A172 (cell line): ENCODE measurements at regions not wholly inside any gene's neighbourhood (a gene's known extent, or its start where the extent isn't known, plus 50 kb on each side); places are given as distances from the start of the nearest gene placed in this dataset.
A peak's percentile ranks its signal among the peaks of the same experiment; 100 is the strongest.

Source experiments
- DNase-seq: peaks from one replicate; pipeline ENCODE4 v3.0.0-alpha.2; 2015; ENCODE audit warnings: low spot score

DNA sequence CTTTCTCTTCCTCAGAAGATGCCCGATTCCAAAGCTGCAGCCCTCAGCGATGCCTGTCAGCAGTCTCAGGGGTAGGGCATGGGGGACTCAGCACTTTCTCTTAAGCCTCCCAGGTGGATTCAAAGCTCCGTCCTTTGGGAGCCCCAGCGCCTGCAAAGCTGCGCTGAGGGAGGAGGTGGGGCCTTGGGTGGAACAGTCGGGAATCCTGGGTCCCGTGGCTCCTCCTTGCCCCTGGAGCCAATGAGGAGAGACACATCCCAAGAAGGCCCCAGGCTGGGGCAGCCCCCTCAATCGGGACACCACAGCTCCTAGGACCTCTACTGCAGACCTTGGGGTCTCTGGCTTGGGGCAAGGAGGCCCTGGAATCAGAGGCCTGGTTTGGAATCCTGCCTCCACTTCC is 227.5 kb upstream of the IGF1R start:
- no peak for DNase-seq

DNA sequence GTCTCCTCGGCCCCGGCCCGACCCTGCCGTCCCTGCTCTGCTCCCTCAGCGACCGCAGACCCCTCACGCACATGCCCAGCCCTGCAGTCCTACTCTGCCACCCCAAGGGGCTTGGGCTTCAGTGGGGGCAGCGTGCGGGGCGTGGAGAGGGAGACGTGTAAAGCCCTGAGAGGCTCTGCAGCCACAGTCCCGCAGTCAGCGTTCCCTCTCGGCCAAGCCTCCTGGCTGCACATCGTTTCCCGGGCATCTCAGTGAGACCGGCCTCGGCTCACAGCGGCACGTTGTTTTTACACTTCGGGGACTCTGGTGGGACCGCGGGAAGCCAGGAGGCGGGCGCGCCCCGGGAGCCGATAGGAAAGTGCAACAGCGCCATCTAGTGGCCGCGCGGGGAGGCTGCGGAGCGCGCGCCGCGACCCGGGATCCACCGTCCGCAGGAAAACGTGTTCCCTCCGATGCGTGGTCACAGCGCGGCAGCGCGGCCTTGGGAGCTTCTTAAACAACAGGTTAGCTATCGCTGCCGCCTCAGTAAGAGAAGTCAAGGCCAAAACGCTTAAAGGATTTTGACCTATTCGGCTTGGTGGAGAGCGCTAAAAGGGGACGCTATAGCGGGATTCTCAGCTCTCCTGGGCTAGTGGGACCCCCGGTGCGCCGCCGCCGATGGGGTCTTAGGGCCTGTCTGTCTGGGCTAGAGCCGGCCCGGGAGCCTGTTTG is 226.8 kb upstream of the IGF1R start:
- no peak for DNase-seq

DNA sequence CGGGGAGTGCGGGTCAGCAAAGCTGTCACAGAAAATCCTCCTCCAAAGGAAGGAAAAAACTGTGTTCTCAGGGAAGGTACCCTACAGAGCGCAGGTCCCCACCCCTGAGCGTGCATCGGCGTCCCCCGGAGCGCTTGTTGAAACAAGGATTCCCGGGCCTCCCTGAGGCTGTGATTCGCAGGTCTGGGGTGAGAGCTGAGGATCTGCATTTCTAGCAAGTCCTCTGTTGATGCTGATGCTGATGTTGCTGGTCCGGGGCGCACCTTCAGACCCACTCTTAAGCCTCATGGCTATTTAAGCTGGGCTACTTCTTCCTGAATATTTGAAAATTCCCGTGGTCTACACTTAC is 226.2 kb upstream of the IGF1R start:
- DNase-seq: no peak

DNA sequence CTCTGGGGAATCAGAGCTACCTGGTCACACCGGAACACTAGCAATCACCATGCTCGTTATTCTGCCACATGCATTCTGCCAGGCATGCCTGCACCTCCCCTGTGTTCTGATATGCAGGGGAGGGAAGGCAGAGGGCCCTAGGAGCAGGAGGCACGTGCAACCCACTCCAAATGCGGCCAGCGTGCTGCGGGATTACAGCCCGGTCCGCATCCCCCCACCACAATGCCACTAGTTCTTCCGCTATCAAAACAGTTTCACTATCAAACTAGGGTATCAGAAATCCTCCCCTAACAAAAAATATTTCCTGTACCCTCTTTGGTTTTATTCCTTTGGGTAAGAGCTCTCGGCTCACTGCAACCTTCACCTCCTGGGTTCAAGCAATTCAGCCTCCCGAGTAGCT is 223.2 kb upstream of the IGF1R start:
- no peak for DNase-seq

DNA sequence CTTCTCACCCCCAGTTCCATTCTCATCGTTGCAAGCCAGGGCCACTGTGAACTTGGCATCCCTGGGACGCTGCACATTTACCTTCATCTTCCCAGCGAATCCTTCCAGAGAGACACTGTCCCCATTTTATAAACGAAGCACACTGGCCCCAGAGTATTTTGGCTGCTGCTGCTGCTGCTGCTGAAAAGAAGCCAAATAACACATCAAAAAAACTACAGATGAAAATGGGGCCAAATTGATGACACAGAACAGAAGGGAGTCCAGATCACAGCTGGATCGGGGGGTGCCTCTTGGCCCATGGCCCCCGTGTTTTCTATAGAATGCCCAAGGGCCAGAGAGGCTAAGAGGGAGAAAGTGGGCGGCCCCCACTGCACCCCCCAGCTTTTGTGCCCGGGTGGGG is 221.0 kb upstream of the IGF1R start:
- no peak for DNase-seq

DNA sequence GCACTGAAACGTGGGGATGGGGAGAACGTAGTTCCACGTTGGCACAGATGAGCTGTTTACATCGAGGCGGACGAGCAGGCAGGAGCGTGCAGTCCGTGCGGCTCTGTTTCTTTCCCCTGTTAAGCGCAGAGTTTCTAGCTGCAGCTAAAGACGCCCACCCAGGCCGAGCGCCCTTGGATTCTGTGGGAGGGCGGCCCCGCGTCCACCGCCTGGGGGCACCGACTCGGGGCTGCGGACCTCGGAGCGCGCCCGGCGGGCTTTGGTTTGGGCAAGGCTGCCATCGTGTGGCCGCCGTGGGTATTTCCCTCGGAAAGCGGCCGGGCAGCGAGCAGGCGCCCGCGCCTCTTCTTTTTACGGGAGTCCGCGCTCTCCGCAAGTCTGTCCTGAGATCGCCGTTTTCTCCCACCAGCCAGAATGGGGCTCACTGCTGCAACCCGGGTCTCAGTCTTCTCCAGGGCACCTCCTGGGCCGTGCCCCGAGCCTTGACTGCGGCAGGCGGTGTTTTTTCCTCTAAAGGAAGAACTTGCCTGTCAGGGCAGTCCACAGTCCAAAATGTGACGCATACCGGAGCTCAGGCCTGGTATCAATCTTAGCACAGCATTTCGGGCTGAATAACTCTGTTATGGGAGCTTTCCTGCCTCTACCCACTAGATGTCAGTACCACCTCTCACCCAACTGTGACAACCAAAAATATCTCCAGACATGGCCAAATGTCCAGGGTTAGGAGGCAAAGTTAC is 219.9 kb upstream of the IGF1R start:
- peak; percentile 19 for DNase-seq

DNA sequence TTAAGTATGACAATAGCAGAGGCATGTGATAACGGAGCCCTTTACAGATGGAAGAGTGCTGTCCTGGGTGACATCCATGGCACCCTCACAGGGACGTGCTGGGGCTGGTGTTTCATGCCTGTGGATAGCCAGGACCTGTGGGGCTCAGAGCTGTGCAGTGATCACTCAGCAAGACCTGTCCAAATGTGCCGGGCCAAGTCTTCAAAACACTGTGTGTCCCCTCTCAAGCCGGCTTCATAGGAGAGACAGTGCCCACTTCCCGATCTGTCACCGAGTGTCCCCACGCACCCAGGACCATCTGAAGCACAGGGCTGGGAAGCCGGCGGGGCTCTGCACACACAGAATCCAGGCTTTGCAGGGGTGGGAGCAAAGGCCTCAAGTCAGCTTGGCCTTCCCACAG is 217.2 kb upstream of the IGF1R start:
- no peak for DNase-seq

DNA sequence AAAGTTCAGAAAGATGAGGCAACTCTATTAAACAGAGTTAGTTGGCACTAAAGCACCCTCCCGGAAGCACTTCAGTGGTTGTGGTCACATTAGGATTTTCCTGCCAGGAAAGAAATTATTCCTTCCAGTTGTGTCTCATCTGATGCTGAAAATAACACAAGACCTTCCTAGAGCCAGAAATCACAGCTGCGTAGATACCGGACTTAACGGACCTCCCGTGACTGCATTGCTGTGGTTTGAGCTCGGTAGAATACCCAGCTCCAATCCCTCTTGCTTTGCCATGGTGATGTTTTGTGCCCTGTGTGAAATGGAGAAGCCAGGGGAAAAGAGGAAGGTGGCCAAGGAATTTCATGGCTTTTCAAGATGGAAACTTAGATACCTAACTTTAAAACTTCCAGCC is 215.0 kb upstream of the IGF1R start:
- peak; percentile 64 for DNase-seq

- no peak for DNase-seq
These were observed 214.5 kb upstream of the IGF1R start for GRCh38 chr15:98433856-98434255.

DNA sequence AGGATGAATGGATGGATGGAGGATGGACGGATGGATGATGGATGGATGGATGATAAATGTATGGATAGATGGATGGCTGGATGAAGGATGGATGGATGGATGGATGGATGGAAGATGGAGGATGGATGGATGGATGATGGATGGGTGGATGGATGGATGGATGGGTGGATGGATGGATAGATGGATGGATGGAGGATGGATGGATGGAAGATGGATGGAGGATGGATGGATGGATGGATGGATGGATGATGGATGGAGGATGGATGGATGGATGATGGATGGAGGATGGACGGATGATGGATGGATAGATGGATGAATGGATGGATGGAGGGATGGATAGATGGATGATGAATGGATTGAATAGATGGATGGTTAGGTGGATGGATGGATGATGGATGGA is 210.6 kb upstream of the IGF1R start:
- no peak for DNase-seq

GRCh38 chr15:98438326-98438725 is 210.0 kb upstream of the IGF1R start:
- DNase-seq: no peak

DNA sequence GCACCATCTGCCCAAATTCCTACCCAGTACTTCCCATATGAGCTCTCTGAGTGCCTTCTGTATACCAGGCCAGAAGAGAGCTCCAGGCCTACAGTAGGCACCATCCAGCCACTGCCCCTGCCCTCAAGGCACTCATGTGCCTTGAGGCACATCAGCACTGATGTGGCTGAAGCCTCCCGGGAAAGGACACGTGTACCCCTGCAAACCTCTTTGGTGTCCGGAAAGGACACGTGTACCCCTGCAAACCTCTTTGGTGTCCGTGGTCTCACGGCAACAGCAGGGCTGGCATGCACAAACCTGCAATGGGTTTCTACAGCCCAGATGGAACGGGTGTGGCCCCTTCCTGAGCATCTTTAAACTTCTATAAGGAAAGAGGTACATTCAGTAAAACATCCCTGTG is 209.4 kb upstream of the IGF1R start:
- DNase-seq: no peak

GRCh38 chr15:98439523-98439942 is 208.8 kb upstream of the IGF1R start:
- DNase-seq: no peak

GRCh38 chr15:98440917-98441316 is 207.4 kb upstream of the IGF1R start:
- DNase-seq: peak; percentile 13

DNA sequence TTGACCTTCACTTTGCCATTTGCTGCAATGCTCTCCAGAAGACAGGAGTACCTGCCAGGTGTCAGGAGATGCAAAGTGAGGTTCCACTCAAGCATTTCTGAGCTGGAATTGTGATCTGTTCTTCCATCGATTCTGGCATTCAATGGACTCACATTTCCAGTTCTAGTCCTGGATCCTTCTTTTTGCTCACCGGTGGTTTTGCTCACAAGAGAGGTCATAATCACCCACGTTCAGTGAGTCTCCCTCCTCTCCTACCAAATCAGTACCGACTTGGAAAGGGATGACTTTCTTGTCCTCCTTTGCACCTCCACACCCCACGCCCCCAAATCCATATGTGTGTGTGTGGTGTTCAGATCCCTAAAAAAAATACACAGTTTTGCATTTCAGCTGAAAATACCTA is 206.7 kb upstream of the IGF1R start:
- DNase-seq: no peak

GRCh38 chr15:98442379-98442833 is 205.9 kb upstream of the IGF1R start:
- peak; percentile 85 for DNase-seq

DNA sequence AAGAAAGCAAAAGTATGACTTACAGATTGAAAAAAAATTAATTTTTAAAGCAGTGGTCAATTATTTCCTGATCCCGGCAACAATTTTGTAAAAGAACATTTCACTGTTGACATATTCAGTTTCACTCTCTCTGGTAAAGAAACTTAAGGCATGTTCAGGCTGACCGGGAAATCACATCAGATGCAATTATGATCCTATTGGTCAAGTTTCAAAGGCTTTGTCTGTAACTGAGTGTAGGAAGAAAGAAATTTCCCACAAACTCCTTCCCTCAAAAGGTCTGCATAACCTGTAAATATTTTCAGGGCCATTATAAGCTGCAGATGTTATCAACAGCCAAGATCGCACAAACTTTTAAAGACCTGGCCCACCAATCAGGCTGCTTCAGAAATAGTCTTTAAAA is 205.4 kb upstream of the IGF1R start:
- DNase-seq: no peak

- DNase-seq: no peak
These were observed 204.8 kb upstream of the IGF1R start for GRCh38 chr15:98443526-98443925.

DNA sequence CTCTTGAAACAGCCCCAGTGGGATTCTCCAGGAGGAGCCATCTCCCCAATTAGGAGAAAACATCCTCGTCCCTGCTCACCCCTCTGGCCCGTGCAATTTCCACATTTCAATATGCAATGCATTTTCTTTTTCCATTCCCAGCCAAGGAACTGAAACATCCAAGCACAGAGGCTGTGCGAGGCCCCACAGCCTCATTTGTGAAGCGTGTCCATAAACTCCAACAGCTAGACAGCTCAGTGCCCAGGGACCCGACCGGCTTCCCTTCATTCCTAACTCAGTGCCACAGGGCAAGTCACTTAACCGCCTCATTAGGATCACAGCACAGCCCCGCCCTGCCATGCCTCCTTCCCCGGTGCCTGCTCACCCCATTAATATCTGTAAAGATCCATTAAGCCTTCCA is 204.2 kb upstream of the IGF1R start:
- no peak for DNase-seq

GRCh38 chr15:98445315-98445714 is 203.0 kb upstream of the IGF1R start:
- no peak for DNase-seq

GRCh38 chr15:98446083-98446482 is 202.3 kb upstream of the IGF1R start:
- no peak for DNase-seq

DNA sequence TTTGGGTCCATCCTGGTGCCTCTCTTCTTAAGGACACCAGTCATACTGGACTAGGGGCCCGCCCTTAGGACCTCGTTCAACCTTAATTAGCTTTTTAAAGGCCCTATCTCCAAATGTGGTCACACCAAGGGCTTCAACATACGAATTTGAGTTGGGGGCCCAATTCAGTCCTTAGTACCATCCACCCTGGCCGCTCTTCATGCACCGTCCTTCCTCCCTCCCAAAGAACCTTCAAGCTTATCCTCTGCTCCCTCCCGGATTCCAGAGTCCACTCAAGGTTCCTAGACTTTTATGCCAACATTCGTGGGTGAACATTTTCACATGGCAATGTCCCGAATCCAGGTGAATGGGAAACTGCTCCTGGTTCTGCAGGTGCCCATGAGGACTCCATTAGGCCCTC is 201.3 kb upstream of the IGF1R start:
- no peak for DNase-seq

GRCh38 chr15:98451236-98451635 is 197.1 kb upstream of the IGF1R start:
- DNase-seq: no peak

DNA sequence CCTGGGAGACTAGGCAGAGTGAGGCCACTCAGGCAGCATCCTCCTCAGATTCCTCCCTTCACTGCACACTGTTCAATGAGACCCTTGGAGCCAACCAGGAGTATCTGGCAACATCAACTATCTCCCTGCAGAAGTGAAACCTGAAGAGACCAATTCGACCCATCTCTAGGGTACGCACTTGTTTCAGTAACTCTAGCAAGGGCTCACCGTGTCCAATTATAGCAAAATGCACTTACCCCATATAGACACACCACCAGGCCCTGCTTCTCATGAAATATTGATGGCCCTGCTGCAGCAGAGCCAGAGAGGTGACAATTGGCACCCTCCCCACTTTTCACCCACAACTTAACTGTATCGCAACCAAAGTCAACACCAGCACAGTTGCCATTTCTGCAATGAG is 196.1 kb upstream of the IGF1R start:
- no peak for DNase-seq
